GM18508 (cell line): ENCODE measurements at regions not wholly inside any gene's neighbourhood (a gene's known extent, or its start where the extent isn't known, plus 50 kb on each side); places are given as distances from the start of the nearest gene placed in this dataset.
"Not testable (repeated sequence)": the region's sequence is repeated elsewhere in the genome, so short reads cannot be mapped to it uniquely, and the experiment has no call there.

Source experiments
- ATAC-seq: cut with Tn5 transposase; IDR thresholded peaks from one replicate; pipeline ENCODE4 v1.9.1; 2021; ENCODE audit warnings: moderate number of reproducible peaks; ENCODE audit not compliant: insufficient read depth, unreplicated experiment

DNA sequence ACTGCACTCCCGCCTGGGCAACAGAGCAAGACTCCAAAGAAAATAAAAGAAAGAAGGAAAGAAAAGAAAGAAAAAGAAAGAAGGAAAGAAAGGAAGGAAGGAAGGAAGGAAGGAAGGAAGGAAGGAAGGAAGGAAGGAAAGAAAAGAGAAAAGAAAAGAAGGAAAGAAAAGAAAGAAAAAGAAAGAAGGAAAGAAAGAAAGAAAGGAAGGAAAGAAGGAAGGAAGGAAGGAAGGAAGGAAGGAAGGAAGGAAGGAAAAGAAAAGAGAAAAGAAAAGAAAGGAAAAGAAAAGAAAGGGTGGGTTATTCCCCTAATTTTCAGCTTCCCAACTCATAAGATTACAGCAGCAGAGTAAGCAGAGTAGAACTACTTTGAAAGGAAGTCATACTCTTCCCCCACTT, 64.4 kb downstream of the TMEM200C start:
- not testable (repeated sequence) for ATAC-seq

- no peak for ATAC-seq
Observed at GRCh38 chr18:5828913-5829312, 66.4 kb downstream of the TMEM200C start.

DNA sequence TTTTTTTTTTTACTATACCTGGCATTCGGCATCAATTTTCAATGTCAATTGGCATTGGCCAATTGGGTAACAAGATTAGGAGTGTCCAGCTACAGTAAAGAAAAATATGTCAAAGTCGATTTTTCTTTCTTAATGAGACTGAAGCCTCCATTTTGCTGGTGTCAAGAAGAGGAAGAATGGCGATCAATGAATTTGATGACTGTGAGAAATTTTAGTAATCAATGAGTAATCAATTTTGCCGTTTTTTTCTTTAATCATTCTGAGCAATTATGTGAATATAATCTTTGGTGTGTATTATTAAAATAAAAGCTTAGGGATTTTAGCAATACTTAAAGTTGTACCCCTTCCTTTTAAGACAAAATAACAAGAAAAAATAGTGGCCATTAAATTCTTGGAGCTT, 69.7 kb downstream of the TMEM200C start:
- ATAC-seq: no peak

- ATAC-seq: no peak
Observed at GRCh38 chr18:5824370-5824984, 70.8 kb downstream of the TMEM200C start.

DNA sequence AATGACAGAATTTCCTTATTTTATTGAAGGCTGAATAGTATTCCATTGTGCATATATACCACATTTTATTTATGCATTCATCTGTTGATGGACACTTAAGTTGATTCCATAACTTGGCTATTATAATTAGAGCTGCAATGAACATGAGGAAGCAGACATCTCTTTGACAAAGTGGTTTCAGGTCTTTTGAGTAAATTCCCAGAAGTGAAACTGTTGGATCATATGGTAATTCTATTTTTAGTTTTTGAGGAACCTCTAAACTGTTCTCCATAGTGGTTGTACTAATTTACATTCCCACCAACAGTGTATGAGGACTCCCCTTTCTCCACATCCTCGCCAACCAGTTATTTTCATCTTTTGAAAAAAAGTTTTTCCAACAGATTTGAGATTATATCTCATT, 77.5 kb downstream of the TMEM200C start:
- no peak for ATAC-seq

DNA sequence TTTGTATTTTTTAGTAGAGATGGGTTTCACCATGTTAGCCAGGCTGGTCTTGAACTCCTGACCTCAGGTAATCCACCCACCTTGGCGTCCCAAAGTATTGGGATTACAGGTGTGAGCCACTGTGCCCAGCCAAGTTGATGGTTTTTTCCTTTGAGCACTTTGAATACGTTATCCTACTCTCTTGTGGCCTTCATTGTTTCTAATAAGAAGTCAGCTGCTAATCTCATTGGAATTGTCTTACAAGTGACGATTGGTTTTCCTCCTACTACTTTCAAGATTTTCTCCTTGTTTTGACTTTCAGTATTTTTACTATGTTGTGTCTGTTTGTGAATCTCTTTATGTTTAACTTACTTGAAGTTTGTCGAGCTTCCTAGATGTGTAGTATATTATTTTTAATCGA, 88.5 kb downstream of the TMEM200C start:
- no peak for ATAC-seq

DNA sequence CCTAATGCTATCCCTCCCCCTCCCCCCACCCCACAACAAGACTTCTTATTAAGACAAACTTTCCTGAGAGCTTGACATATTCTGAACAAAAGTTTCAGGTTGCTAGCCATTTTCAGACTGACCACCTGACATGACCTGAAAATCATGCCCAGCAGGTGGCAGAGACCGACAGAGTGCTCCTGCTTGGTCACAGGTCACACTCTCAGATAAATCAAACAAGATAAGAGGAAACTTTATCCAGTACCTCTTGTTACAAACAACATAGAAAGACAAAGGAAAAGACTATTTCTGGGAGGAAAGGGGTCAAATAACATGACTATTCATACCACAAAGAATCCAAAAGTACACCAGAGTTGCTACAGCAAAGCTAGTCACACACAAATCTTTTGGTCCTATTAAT, 107.4 kb downstream of the TMEM200C start:
- no peak for ATAC-seq

DNA sequence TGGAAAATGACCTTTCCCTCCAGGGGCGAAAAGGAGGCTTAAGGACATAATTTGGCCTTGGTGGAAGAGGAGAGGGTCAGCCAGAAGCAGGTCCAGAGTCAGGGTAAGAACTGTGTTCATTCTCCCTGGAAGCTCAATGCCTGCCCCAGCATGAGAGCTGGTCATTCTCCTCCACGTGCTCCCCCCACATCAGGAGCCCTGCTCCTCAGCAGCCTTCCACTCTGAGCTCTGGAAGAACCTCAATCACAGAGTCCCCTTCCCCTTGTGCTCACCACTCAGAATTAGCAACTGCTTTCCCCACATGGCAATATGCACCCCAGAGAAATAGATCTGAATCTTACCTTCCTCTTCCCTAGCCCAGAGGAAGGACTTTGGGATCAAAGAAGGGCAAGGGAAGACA, 115.4 kb downstream of the TMEM200C start:
- no peak for ATAC-seq

DNA sequence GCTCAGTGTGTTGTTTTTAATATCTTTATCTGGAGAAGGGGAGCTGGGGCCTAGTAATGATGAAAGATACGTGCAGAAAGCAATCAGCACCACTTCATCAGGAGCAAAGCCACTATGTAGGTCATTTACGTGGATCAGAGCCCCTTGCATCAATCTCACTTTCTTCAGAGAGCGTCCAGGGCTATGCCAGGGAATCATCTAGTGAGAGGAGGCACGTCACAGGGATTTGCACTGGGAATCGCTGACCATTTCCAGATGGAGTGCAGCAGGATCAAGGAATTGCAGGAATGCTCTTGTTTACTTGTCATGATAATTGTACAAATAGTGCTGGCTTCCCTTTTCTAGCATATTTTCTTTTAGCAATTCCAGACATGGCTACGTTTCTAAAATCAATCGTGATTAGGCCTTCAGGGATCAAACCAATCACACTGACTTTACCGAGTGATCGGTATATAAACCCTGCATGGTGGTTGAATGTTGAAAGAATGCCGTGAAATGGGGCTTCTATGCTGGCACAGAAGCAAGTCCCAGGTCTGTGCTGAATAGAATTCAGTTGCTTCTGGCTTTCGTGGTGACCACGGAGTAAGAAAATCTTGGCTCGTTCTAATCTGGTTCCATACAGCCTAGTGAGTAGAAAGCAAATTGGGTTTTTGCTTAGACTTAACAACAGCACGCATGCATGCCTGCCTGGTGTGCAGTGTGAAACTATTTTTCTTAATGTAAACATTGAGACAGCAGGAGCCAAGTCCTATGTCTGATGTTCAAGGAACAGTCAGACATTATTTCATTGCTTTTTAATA, 122.8 kb downstream of the TMEM200C start:
- ATAC-seq: no peak

DNA sequence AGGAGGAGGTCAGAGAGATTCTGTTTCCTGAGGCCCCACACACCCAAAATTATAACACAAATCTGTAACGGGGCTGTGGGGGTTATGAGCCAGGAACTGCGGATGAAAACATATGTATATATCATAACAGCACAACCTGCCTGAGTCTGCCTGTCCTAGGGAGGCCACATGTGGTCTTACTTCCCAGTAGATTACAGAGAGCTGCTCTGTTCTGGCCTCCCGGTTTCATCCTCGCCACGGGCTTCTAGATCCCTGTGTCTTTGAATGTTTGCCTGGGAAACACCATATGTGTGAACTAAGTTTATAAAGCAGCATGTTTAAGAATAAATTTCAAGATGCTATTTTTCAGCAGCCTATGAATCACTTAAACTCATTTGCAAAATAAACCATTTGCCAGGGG, 124.0 kb downstream of the TMEM200C start:
- ATAC-seq: no peak

DNA sequence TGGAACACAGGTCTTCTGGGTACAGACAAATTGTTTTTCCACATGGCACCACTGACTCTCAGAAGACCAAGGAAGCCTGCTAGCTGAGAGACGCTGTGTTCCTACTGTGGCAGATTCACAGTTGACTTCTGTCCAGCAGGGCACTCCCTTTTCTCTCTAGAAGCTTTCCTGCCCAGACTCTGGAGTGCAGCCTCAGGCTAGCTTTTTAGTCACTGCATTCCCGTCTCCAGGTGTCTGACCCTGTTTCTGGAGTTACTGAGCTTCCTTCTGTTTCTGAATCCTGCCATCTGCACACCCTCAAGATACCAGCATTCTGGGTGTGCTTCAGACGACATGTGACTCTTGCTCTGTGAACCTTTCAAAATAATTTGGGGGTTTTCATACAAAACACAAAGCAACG, 125.1 kb downstream of the TMEM200C start:
- ATAC-seq: no peak

- ATAC-seq: no peak
Observed at GRCh38 chr18:5768454-5768853, 126.9 kb downstream of the TMEM200C start.

GRCh38 chr18:5759194-5759593, 136.1 kb downstream of the TMEM200C start:
- ATAC-seq: no peak

DNA sequence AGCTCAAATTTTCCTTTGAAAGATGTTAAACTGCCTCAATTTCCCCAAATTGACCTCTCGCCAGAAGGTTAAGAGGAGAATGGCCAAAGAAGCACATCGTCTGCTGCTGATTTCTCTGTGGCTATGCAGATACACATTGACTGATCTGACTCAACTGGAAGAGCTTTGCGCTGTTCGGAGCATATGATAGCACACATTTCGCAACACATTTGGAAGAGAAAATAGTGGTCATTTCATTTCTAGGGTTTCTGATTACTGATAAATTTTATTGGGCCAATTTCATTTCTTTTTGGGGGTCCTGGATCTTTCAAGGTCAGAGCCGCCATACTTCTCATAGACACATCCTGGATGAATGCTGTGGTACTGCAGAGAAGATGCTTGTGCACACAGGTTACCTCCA, 138.5 kb downstream of the TMEM200C start:
- no peak for ATAC-seq

DNA sequence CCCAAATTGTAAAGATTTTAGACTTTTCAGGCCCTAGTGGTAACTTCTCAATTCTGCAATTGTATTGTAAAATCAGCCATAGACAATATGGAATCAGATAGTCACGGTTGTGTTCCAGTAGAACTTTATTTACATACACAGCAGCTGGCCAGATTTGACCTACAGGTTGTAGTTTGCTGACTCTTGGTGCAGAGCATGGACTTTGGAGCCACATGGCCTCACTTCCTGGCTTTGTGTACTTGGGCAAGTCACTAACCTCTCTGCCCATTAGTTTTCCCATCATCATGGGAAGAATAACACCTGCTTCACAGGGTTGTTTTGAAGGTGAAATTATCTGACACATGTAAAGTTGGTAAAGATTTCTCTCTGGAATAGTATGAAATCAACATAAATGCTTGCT, 147.6 kb downstream of the TMEM200C start:
- no peak for ATAC-seq

DNA sequence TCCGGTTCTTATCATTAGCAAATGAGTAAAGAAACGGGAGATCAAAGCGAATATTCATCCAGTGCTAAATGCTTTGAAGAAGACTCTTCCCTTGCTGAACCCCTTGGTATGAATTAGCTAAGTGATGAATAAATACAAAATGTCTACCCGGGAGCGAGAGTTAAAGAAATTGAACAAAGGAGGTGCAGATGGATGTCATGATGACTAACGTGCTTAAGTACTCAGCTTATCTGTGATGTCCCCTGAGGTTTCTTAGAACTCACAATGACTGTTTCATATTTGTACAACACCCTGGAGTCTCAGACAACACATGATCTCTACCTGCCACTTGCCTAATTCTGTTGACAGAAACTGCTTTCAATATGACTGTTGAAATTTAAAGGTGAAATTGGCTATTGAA, 148.5 kb downstream of the TMEM200C start:
- ATAC-seq: peak; percentile 42

GRCh38 chr18:5744659-5745058, 150.7 kb downstream of the TMEM200C start:
- no peak for ATAC-seq

DNA sequence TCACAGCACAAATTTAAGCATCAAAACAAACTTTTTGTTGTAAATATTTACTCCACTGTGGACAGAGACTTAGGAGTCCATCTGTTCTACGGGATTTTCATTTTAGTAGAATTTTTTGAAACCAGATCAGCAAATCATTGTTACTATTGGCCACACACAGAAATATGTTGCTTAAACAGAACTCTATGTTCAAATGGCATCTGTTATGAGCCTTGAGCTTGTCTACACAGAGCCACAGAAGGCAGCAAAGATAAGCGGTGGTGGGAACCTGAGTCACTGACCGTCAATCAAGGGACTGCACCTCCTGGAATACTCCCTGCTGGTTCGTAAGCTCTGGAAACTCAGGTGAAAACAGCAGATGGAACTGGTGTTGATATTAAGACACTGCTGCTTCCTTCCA, 156.8 kb downstream of the TMEM200C start:
- ATAC-seq: no peak

GRCh38 chr18:5732318-5732717, 163.0 kb downstream of the TMEM200C start:
- ATAC-seq: no peak

GRCh38 chr18:5729983-5730699, 165.2 kb downstream of the TMEM200C start:
- no peak for ATAC-seq

DNA sequence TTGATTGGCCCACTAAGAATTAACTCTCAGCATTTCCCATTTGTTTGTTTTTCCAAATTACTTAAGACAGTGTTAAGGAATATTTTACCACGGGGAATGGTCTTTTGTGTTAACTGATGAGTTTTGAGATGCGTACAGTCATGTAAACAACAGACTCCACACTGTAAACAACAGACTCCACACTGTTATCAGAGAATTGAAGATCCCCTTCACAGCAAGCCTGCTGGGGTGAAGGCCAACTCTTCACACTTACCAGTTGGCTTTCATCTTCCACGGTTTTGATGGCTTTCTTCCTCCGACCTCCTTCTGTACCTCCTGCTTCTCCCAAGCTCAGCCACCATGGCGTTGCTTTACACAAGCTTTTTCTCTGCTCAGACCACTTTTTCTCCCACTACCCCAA, 166.8 kb downstream of the TMEM200C start:
- ATAC-seq: no peak
